Heart left ventricle (tissue), 16 donors: ENCODE measurements at regions not wholly inside any gene's neighbourhood (a gene's known extent, or its start where the extent isn't known, plus 50 kb on each side); places are given as distances from the start of the nearest gene placed in this dataset.

Source experiments
- ATAC-seq, 4 donors: fragments of 200-7000 bp; cut with Tn5 transposase; one replicate each; pipeline ENCODE4 v1.9.1; 2020 to 2022; ENCODE audit warnings: moderate library complexity in 4 of 4, mild to moderate bottlenecking in 3 of 4, moderate number of reproducible peaks in 1 of 4
- DNase-seq, 5 donors: peaks; one replicate each; pipeline ENCODE4 v3.0.0-alpha.2; 2020
- H3K27ac ChIP-seq, 12 donors: fragments of 200-600 bp; sonication (generic) in 4 of 12; one replicate each; pipeline versions ENCODE4 v1.5.0 to v1.8.0; 2016 to 2022; ENCODE audit warnings: mild to moderate bottlenecking in 2 of 12
- H3K27me3 ChIP-seq, 9 donors: fragments of 200-600 bp; sonication (generic) in 2 of 9; one replicate each; pipeline versions ENCODE4 v1.5.1 to v1.8.0; 2016 to 2022; ENCODE audit warnings: mild to moderate bottlenecking in 3 of 9
- H3K36me3 ChIP-seq, 9 donors: fragments of 200-600 bp; sonication (generic) in 2 of 9; one replicate each; pipeline versions ENCODE4 v1.5.0 to v1.8.0; 2018 to 2022; ENCODE audit warnings: mild to moderate bottlenecking in 2 of 9
- H3K4me1 ChIP-seq, 12 donors: fragments of 200-600 bp; sonication (generic) in 4 of 12; one replicate each; pipeline versions ENCODE4 v1.5.0 to v1.8.0; 2016 to 2022; ENCODE audit warnings: mild to moderate bottlenecking in 3 of 12
- H3K4me3 ChIP-seq, 12 donors: fragments of 200-600 bp; sonication (generic) in 4 of 12; one replicate each; pipeline versions ENCODE4 v1.5.0 to v1.8.0; 2017 to 2022; ENCODE audit warnings: mild to moderate bottlenecking in 9 of 12, moderate library complexity in 4 of 12
- H3K9me3 ChIP-seq, 12 donors: fragments of 200-600 bp; sonication (generic) in 4 of 12; one replicate each; pipeline versions ENCODE4 v1.5.0 to v1.8.0; 2016 to 2022; ENCODE audit warnings: mild to moderate bottlenecking in 1 of 12
- CTCF ChIP-seq, 12 donors: fragments of 200-600 bp; sonication (generic) in 4 of 12; IDR thresholded peaks; one replicate each; pipeline versions ENCODE4 v1.5.0 to v1.8.0; 2018 to 2022; ENCODE audit warnings: antibody characterized with exemption in 12 of 12, mild to moderate bottlenecking in 5 of 12
- POLR2A ChIP-seq, 2 donors: fragments of 450-650 bp; IDR thresholded peaks; one replicate each; pipeline ENCODE4 v1.6.1; 2017; ENCODE audit warnings: antibody characterized with exemption in 2 of 2, mild to moderate bottlenecking in 2 of 2, moderate library complexity in 2 of 2
- WGBS, 4 donors: extraction: QIAGEN DNeasy Blood & Tissue Kit in 2 of 4; methylation state at CpG; one replicate each; pipeline versions ENCODE4 v1.1.5 to v1.1.7; 2013 to 2018; 5-methylcytosine and 5-hydroxymethylcytosine counted together
- intact Hi-C, 10 donors: fragments of 100-400 bp; cut with DNase I; formaldehyde crosslinking; loops; one replicate each; pipeline versions ENCODE4 v1.11.1 to v1.14.2; 2022
- donor health status: ischemic (EF 13 %, LVEDD 7.1; RV severe dilation, severe dysfunction).
- donor health status: healthy with polysubstance abuse.
- donor health status: DM: no; HTN: yes; CAD: no.
- donor health status: DM: no; HTN: no; CAD: no.
- donor health status: ischemic (EF 25% LVEDD 6.9; RV normal size, moderate dysfunction).
- donor health status: ischemic (EF 25% LVEDD 5.7; RV mildly dilated, moderate dysfunction).
- donor health status: healthy.
- donor health status: DM: yes; HTN: yes; CAD: no.
- donor health status: ischemic (EF 35%, LVEDD 5.7; RV mildly dilated, moderate dysfunction).
- donor health status: nonischemic (EF 11% LVEDD 7.7; RV severe dilation, severe dysfunction).
- donor health status: DM: yes; HTN: yes; CAD: no.
- donor health status: PGD.
- donor health status: ischemic (EF 29% LVEDD 5.4; RV normal size, mild dysfunction).
- donor health status: nonischemic (EF 23%, LVEDD 6.1; RV moderate dilation, normal function).

- WGBS, 4 donors: 80 to 91% (median 86%) methylated on average over 4 of the region's 4 CpGs
- Histone ChIP-seq H3K36me3 (no peaks in the 10 kb centered on the region), H3K4me3 (no peak overlapping the region), H3K9me3 (peaks cover 0 to 17% (median 0%) of the 10 kb centered on the region in 12 donors), H3K4me1 (no peaks in the 10 kb centered on the region), H3K27me3 (peaks cover 0 to 12% (median 3%) of the 10 kb centered on the region in 9 donors), H3K27ac (no peak overlapping the region)
- TF ChIP-seq CTCF (IDR thresholded peaks at IDR 0.05): no peak
- TF ChIP-seq POLR2A (IDR thresholded peaks at IDR 0.05): no peak
- DNase-seq: no peak
- ATAC-seq: no peak
- intact Hi-C loops: no loop called here
Observed at GRCh38 chr17:5952518-5952917, 117.7 kb upstream of the WSCD1 start.

- WGBS, 4 donors: 80 to 88% (median 87%) methylated on average over 2 of the region's 2 CpGs
- Histone ChIP-seq H3K27me3 (peaks cover 0 to 4% (median 0%) of the 10 kb centered on the region in 9 donors), H3K4me1 (no peaks in the 10 kb centered on the region), H3K9me3 (peaks cover 0 to 17% (median 0%) of the 10 kb centered on the region in 12 donors), H3K4me3 (no peak overlapping the region), H3K27ac (no peak overlapping the region), H3K36me3 (no peaks in the 10 kb centered on the region)
- DNase-seq (no peak), ATAC-seq (no peak)
- intact Hi-C loops: no loop called here
- no peak for TF ChIP-seq CTCF (IDR thresholded peaks at IDR 0.05)
Observed at GRCh38 chr17:5955764-5956163, 114.4 kb upstream of the WSCD1 start.

DNA sequence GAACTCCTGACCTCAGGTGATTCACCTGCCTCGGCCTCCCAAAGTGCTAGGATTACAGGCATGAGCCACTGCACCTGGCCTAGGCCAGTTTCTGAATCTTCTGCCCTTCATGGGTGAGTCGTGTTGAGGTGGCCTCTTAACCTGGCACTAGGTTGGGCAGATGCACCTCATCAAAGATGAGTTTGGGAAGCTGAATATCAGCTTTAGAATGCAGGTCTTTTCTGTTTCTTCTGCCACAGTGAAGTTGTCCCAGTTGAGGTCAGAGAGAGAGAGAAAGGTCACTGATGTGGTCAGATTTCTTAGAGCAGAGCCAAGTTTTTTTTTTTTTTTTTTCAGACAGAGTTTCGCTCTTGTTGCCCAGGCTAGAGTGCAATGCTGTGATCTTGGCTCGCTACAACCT lies 111.3 kb upstream of the WSCD1 start:
- no peak for ATAC-seq
- DNase-seq: no peak
- Histone ChIP-seq H3K36me3 (no peaks in the 10 kb centered on the region), H3K27me3 (peaks cover 0 to 4% (median 0%) of the 10 kb centered on the region in 9 donors), H3K9me3 (peaks cover 0 to 17% (median 0%) of the 10 kb centered on the region in 12 donors), H3K27ac (no peak overlapping the region), H3K4me3 (no peak overlapping the region), H3K4me1 (no peaks in the 10 kb centered on the region)
- intact Hi-C loops: no loop called here
- whole genome bisulfite sequencing, 4 donors: 76 to 93% (median 84%) methylated on average over 4 of the region's 4 CpGs
- TF ChIP-seq POLR2A (IDR thresholded peaks at IDR 0.05) (no peak), CTCF (IDR thresholded peaks at IDR 0.05) (no peak)

- Histone ChIP-seq H3K36me3 (no peaks in the 10 kb centered on the region), H3K27me3 (peaks cover 0 to 4% (median 0%) of the 10 kb centered on the region in 9 donors), H3K9me3 (peaks cover 0 to 15% (median 0%) of the 10 kb centered on the region in 12 donors), H3K4me1 (no peaks in the 10 kb centered on the region), H3K4me3 (no peak overlapping the region), H3K27ac (no peak overlapping the region)
- TF ChIP-seq CTCF (IDR thresholded peaks at IDR 0.05) (no peak), POLR2A (IDR thresholded peaks at IDR 0.05) (no peak)
- ATAC-seq (no peak), DNase-seq (no peak)
- 79 to 84% (median 80%) methylated on average over 4 of the region's 4 CpGs for WGBS, 4 donors
- intact Hi-C loops: no loop called here
Observed at GRCh38 chr17:5962371-5962770, 107.8 kb upstream of the WSCD1 start.
